ENCODE measurements at regions not wholly inside any gene's neighbourhood (a gene's known extent, or its start where the extent isn't known, plus 50 kb on each side); places are given as distances from the start of the nearest gene placed in this dataset.
"Not testable (repeated sequence)": the region's sequence is repeated elsewhere in the genome, so short reads cannot be mapped to it uniquely, and the experiment has no call there.

DNA sequence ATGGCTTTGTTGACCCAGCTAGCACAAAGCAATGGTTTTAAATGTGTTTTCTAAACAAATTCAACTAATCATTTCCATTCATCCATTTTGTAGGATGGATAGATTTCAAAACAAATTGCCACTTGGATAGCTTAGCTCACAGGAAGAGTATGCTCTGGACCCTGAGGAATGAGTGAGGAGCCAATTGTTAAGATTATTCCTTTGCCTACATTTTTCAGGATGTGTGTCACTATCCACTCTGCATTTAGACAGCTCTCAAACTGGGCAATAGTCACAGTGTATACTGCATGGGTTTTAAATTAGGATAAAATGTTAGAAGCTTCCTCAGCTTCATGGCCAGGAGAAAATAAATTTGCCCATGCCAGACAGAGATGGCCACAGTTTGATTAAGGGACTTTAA lies 605.6 kb upstream of the TEX47 start:
- no peak for DNase-seq (ENCODE audit: low read depth in 2 of 2)

DNA sequence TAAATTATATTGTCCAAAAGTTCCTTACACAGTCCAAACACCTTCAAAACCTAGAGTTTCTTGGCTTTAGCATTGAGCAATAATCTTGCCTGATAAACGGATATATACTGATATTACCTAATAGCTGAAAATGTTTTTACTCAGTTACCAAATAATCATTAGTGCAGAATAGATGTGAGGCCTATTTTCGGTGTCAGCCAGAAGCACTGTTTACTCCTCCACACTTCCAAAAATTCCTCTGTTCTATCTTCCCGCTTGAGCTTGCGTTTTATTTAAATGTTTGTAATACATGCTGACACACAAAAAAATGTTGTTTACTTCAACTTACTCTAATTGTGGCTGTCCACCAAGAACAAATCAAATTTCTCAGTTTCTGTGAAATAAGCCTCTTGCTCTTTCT lies 606.2 kb upstream of the TEX47 start:
- no peak for DNase-seq (ENCODE audit: low read depth in 2 of 2)

DNA sequence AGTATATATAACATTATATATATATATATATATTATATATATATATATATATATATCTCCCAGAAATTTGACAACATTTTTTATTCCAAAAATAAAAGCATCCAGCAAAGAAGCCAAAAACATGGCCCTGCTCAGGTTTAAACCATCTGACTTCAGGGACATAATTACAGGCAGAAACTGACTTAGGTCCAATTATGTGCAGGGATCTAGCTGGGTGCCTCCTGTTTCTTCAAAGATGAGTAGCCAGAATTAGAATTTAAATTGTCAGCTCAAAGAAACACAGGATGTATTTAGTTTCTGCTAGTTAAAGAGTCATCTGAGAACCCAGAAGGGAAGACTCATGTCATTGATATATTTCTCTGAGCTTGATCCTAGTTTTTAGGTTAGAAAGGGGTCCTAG lies 656.4 kb upstream of the TEX47 start:
- DNase-seq (ENCODE audit: low read depth in 2 of 2), result no peak

DNA sequence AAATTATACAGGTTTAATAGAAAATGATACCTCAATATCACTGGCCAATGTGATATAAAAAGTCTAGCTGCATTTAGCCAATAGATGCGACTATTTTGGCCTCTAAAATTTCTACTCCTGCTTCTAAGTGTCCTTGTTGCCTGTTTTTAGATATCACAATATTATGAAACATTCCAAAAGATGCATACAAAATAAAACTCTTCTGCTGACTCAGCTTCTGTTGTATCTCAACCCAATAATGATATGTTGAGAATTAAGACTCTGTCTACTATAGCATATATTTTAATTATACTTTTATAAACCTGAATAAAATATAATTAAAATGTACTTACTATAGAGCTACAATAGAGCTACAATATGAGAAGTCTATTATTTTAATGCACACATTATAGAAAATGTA lies 661.0 kb upstream of the TEX47 start:
- DNase-seq (ENCODE audit: low read depth in 2 of 2), result no peak

DNA sequence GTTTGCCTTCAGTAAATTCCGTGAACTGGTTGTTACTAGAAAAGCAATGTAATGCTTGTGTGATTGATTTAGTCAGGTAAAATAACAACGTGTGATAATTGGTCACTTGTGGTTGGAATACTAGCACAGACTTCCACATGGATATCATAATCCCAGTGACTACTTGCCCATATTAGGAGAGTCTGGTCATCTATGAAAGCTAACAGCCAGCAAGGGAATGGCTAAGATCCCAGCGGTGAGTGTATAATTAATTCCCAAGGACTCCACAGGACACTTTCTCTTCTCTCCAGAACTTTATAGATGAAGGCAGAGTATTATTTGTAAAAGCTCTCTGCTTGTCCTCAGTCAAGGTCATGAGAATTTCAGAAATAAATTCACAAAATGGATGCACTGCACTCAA lies 662.6 kb upstream of the TEX47 start:
- no peak for DNase-seq (ENCODE audit: low read depth in 2 of 2)

DNA sequence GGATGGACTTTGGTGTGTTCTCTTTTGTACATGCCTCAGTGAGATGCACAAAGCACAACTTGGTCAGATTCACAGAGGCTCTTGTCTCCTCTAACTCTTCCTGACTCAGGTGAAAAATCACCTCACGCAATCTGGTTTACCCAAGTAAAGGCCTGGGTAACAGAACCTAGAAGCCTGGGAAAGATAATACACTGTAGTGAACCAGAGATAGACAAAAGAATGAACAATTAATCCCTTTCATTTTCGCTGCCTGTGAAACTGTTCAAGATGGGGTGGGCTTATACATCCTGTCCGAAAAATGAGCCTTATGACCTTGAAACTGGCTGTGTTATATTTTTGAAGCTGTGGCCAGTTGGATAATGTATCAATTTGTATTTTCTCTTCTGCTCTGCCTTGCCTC lies 678.9 kb upstream of the TEX47 start:
- no peak for DNase-seq (ENCODE audit: low read depth in 2 of 2)

DNA sequence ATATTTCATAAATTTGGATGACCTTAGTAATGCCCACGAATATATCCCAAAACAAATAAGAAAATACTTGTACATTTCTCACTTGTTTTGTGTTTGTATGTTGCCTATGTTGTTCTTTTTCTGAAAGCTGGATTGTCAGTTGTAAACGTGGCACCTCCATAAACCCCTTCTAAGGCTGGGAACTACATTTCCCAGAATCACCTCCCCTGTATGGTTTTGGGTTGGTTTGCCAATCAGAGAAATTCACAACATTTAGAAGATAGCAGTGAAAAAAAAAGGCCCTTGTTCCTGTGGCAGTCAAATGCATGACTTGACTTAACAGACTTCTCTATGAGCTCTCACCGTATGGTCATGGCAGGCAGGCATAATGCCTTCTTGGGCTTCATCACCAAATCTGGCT lies 676.3 kb upstream of the STEAP1 start:
- DNase-seq (ENCODE audit: low read depth in 2 of 2), result no peak

DNA sequence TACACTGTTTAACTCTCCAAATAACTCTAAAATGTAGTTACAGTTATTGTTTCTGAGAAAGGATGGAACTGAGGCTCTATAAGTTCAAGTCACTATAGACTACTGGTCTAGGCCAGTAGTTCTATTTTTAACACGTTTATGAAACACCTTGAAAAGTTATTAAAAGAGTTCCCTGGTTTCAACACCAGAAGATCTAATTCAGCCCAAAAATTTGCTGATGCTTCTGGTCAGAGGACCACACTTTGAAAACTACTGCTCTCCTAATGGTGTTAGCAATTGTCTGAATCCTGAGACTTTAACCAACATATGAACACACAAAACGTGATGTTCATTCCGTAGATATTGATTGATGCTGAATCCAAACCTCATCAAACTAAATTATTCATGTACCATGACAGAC lies 658.6 kb upstream of the STEAP1 start:
- no peak for DNase-seq (ENCODE audit: low read depth in 2 of 2)

DNA sequence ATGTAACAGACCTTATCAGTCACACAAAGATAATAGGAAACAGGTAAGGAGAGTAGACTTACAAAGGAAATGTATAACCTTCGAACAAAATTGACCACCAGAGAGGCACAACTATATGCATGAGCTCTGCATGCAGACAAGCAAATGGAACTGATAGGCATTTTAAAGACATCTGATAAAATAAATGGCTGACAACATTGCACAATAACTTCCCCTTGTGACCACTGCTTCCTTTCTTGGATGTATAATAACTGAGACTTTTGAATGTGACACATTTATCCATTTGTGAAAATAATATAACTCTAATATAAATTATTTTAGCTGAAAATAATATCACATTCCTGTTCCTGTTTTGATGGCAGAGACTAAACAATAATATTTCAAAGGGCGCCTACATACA lies 654.2 kb upstream of the STEAP1 start:
- DNase-seq (ENCODE audit: low read depth in 2 of 2), result no peak

DNA sequence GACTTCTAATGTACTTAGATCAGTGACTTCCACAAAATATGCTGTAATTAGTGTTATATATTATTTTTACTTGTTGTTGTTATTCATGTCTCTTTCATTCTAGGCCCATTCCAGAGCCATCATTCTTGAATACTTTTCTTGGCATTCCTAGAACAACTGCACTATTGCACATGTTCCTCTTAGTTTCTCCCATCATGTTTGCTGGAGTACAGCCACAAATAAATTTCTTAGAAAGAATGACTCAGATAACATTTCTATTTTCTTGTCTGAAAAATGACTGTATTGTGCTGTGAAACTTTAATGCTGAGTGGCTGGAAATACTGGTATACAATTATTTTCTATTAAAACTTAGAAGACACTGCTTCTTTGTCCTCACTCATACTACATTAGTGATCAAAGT lies 651.0 kb upstream of the STEAP1 start:
- DNase-seq (ENCODE audit: low read depth in 2 of 2), result no peak

DNA sequence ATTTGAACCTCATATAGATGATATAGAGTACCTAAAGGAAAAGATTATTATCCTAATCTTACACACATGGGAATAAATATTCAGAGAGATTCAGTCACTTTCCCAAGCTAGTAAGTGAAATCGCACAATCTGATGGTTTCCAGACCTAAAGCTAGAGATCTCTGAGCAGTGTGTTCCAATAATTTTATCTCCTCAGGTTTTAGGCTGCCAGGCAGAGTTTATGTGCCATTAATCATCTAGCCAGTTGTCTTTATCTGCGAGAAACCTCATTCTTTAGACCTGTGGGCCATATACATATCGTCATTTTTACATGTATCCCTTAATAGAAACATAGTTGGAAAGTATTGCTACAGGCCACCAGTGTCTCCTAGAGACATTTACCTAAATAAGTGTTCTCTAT lies 647.2 kb upstream of the STEAP1 start:
- DNase-seq (ENCODE audit: low read depth in 2 of 2), result no peak

DNA sequence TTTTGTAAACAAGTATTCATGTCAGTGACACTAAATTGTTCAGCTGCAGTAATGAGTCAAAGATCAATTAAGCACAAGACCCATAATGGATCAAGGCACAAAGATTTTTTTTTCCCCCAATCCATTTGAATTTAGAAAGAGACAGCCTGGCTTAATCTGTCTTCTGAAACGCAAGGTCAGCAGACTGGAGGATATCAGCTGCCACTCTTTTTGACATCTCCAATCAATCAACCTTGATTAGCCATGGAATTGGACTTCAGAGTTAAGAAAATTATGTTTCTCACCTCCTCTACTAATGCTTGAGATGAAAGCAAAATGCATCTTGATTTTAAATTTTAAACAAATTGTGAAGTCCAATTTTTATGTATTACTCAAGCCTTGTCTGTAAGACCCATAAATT lies 642.4 kb upstream of the STEAP1 start:
- no peak for DNase-seq (ENCODE audit: low read depth in 2 of 2)

DNA sequence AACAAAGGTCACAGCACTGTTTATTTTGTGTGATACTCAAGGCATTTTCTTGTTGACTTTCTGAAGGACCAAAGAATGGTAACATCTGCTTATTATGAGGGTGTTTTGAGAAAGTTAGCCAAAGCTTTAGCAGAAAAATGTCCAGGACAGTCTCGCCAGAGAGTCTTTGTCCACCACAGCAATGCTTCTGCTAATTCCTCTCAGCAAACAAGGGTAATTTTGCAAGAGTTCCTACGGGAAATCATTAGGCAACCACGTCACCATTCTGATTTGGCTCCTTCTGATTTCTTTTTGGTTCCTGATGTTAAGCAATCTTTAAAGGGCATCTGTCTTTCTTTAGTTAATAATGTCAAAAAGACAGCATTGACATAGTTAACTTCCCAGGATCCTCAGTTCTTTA lies 639.3 kb upstream of the STEAP1 start:
- no peak for DNase-seq (ENCODE audit: low read depth in 2 of 2)

DNA sequence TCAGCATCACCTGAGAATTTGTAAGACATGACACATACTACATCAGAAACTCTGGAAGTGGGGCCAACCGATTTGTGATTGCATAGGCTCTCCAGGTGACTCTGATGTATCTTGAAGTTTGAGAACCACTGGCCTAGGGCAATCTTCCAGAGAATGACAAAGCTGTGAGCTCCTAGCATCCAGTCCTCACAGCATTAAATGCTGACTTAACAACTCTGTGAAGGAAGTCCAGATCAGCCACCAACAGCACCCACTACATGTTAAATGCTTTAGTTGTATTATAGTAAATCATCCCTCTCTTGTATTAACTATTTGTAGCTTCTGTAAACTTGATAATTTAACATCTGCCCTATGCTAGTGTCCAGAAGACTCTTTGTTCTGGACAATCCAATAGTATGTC lies 636.5 kb upstream of the STEAP1 start:
- DNase-seq (ENCODE audit: low read depth in 2 of 2), result no peak

DNA sequence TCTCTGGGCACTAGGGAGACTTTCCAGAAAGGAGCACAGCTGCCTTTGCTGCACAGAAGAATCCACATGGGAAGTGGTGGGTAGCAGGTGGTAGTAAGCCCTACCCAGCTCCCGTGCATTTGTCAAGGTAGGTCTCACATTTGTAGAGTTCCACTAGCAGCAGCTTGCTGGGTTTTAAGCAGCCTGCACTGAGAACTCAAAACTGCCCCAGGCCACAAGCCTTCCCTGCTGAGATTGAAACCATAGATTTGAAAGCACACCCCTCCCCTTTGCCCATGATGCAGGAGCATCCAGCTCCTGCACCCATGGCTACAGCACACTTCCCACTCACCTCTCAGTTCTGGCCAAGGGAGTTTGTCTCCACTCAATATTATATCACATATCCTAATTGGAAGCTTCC lies 604.5 kb upstream of the STEAP1 start:
- no peak for DNase-seq (ENCODE audit: low read depth in 2 of 2)

DNA sequence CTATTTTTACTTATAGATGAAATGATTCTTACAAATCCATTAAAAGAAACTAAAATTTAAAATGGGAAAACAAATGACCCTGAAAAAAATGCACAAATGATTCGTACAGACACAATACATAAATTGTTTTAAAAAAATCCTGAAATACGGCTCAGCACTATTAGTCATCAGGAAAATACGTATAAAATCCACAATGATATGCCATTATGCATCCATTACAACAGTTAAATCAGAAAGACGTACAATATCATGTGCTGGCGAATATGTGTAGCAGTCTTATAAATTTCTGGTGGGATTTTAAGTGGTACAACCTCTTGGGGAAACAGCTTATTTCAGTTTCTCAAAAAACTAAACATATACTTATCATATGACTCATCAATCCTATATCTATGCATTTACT lies 600.1 kb upstream of the STEAP1 start:
- DNase-seq (ENCODE audit: low read depth in 2 of 2), result no peak

DNA sequence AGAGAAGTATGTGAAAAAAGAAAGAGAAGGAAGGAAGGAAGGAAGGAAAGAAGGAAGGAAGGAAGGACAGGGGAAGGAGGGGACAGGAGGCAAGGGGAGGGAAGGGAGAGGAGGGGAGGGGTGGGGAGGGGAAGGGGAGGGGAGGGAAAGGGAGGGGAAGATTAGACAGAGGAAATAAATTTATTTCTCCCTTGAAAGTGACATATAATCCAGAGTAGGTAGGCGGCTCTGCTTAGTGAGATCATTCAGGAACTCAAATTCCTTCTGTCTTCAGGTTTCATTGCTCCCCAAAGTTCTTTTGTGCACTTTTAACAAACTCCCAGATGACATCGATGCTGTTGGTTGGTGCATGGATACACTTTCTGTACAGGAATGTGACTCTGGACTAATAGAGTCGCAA lies 594.7 kb upstream of the STEAP1 start:
- no peak for DNase-seq (ENCODE audit: low read depth in 2 of 2)

DNA sequence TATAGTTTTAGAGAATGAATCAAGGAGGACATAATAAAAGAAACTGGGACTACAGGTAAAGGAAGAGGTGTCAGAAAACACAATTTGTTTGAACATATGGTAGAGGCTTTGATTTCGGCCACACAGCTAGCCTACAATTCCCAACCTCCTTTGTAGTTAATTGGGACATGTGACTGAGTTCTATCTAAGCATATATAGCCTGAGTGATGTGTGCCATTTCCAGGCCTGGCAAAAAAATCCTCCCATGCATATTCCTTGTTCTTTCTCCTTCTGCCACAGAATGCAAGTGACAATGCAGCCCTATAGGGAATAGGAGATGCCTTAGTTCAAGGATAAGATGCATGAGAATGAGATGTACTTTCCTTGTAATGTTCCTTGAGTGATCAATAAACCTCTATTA lies 590.7 kb upstream of the STEAP1 start:
- no peak for DNase-seq (ENCODE audit: low read depth in 2 of 2)

DNA sequence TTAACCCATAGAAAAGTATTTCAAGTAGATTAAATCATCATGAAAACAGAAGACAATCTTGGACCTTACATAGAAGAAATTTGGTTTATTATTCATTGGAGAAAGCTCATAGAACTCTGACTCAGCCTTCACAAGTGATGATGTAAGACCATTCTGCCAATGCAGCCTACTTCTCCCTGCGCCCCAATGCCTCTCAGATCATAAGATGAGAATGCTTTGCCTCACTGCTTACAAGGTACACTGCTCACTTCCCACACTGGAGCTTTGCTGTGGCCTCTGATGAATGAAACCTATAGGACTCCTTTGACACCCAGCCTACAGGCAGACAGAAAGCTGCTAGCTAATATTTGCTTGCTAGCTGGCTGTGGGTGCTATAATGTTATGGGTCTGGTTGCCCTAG lies 569.4 kb upstream of the STEAP1 start:
- DNase-seq (ENCODE audit: low read depth in 2 of 2), result no peak

DNA sequence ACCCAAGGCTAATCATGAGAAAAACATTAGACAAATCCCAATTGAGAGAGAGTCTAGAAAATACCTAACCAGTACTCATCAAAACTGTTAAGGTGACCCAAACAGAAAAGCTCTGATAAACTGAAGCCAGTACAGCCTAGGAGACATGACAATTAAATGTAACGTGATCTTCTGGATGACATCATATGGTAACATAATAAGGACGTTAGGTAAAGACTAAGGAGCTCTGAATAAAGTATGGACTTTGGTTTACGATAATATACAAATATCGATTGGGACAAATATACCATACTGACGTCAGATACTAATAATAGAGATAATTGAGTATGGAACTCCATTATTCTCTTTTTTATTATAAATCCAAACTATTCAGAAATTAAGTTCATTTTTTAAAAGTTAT lies 561.1 kb upstream of the STEAP1 start:
- DNase-seq (ENCODE audit: low read depth in 2 of 2), result no peak

DNA sequence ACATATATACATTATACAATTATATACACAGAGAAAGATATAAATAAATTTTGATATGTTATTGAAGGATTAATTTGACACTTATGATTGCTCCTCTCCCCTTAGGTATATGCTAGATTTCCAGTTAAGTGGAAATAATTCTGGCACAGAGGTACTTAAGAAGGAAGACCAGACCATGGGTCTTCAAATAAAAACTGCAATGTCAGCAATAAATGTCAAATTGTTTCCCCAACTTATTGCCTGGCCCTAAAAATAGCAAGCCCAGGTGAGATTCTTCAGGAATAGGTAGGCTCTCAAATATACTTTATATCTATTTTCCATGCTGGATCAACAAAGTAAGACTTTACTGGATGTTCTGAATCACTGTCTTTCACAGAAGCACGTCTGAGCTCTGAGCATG lies 551.3 kb upstream of the STEAP1 start:
- DNase-seq (ENCODE audit: low read depth in 2 of 2), result no peak

DNA sequence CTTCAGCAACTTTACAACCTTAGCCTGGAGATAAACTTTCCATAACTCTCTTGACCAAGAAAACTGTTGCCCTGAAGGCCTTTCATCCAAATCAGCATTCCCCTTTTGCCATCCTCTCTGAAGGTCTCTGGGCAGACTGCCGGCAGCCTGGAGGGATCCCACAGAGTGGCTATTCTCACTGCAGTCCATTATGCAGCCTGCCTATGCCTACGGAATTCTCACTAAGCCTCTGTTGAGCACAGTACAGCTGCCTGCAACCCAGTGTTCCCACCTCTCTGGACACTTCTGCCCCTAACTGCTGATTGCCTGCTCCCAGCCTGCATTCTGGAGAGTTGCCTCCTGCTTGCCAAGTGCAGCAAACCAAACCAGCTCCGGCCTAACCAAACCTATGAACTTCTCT lies 548.9 kb upstream of the STEAP1 start:
- no peak for DNase-seq (ENCODE audit: low read depth in 2 of 2)

DNA sequence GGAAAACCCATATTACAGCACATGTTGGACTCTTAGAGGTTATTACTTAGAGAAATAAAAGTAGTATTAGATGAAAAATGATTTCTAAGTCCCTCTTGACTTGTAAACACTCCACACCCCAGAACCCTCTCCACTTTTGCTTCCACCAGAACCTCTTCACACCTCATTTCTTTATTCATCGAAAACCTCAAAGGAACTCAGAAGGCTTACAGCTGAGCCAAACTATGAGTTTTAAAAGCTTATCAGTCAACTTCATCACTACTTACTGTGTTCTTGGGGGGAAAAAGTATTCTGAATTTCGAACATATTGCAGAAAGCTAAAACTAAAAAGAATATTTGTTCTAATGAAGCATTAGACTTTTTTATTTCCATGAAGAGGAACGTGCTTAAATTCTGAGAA lies 547.8 kb upstream of the STEAP1 start:
- DNase-seq (ENCODE audit: low read depth in 2 of 2), result no peak

DNA sequence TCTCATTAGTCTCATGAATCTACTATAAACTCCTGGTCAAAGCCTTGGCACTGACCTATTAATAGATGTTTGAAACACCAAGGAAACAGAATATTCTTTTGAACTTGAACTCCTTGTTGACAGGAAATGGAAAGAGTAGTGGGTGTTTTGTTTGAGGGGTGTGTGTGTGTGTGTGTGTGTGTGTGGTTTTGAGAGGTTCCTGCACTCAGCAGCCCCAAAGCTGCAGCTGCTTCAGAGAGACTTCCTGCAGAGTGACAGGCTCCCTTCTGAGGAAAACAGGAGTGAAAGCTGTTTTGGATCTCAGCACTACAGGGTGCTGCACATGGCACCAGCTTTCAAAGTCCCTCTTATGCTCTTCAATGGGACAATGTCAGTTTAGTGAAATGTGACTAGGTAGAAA lies 546.5 kb upstream of the STEAP1 start:
- no peak for DNase-seq (ENCODE audit: low read depth in 2 of 2)

DNA sequence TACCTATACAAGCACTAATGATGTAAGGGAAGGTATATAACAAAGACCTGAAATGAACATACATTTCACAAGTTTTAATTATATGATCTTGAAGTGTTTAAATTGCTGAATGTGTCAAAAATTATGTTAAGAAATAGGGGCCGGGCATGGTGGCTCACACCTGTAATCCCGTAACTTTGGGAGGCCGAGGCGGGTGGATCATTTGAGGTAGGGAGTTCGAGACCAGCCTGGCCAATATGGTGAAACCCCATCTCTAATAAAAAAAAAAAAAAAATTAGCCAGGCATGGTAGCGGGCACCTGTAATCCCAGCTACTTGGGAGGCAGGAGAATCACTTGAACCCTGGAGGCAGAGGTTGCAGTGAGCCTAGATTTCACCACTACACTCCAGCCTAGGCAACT lies 537.4 kb upstream of the STEAP1 start:
- not testable (repeated sequence) for DNase-seq (ENCODE audit: low read depth in 2 of 2)

All from lung microvascular endothelial cell (primary cell).